HEK293 (cell line): ENCODE measurements at regions not wholly inside any gene's neighbourhood (a gene's known extent, or its start where the extent isn't known, plus 50 kb on each side); places are given as distances from the start of the nearest gene placed in this dataset.

Experiments used
- CTCF ChIA-PET: fragments of 350-600 bp; formaldehyde crosslinking; extraction: SDS; loops from one replicate; lab custom pipeline; 2021; ENCODE audit warnings: antibody characterized with exemption; lab: Yijun Ruan, JAX
- POLR2A ChIA-PET: fragments of 300-600 bp; formaldehyde crosslinking; extraction: SDS; loops from one replicate; lab custom pipeline; 2020; ENCODE audit warnings: antibody characterized with exemption, inconsistent platforms; lab: Yijun Ruan, JAX
- H3K27ac ChIP-seq: fragments of 200-500 bp; sonication (Bioruptor generic); 2 replicates; pipeline ENCODE4 v1.5.1; 2014; ENCODE audit warnings: low read depth, low read length, control low read depth, inconsistent platforms; ENCODE audit errors: extremely low read depth
- H3K36me3 ChIP-seq, 2 experiments: fragments of 200-500 bp in 1 of 2; sonication (Bioruptor generic) in 1 of 2; 1 replicate in 1 of 2; 2 replicates in 1 of 2; pipeline ENCODE4 v1.5.1; 2014 to 2017; ENCODE audit warnings: inconsistent platforms in 2 of 2, low read length in 2 of 2; ENCODE audit not compliant: control insufficient read depth in 2 of 2, insufficient read depth in 1 of 2
- H3K4me1 ChIP-seq: fragments of 200-500 bp; sonication (Bioruptor generic); 2 replicates; pipeline ENCODE4 v1.5.1; 2014; ENCODE audit warnings: mild to moderate bottlenecking, low read length, inconsistent platforms; ENCODE audit not compliant: control insufficient read depth, insufficient read depth
- H3K4me3 ChIP-seq: 2 replicates; pipeline ENCODE4 v1.5.1; 2011; ENCODE audit warnings: low read depth, mild to moderate bottlenecking, control low read depth, low read length, moderate library complexity
- H3K9me3 ChIP-seq: fragments of 200-500 bp; sonication (Bioruptor generic); 2 replicates; pipeline ENCODE4 v1.5.1; 2014; ENCODE audit warnings: low read depth, low read length, inconsistent platforms; ENCODE audit not compliant: control insufficient read depth, insufficient read depth
- HOXA7 ChIP-seq: sonication (generic); formaldehyde crosslinking; IDR thresholded peaks from 2 replicates; pipeline ENCODE4 v1.8.1; 2022; ENCODE audit warnings: missing genetic modification reagents, borderline replicate concordance
- TCF7L2 ChIP-seq: IDR thresholded peaks from 2 replicates; pipeline ENCODE4 v1.6.1; 2011; ENCODE audit warnings: low read depth, mild to moderate bottlenecking, inconsistent platforms, low read length, moderate library complexity, borderline replicate concordance
- ZNF19 ChIP-seq: fragments of 450-650 bp; formaldehyde crosslinking; IDR thresholded peaks from 2 replicates; pipeline ENCODE4; 2016; ENCODE audit warnings: missing biosample characterization, missing genetic modification characterization, low read depth
- ZNF211 ChIP-seq: fragments of 450-650 bp; formaldehyde crosslinking; IDR thresholded peaks from 2 replicates; pipeline ENCODE4 v1.5.1; 2016; ENCODE audit warnings: low read depth, missing biosample characterization, missing genetic modification characterization
- ZNF354C ChIP-seq: fragments of 450-650 bp; formaldehyde crosslinking; IDR thresholded peaks from 2 replicates; pipeline ENCODE4 v1.5.1; 2016; ENCODE audit warnings: missing biosample characterization, missing genetic modification characterization, low read depth, borderline replicate concordance
- ZNF510 ChIP-seq: fragments of 450-650 bp; formaldehyde crosslinking; IDR thresholded peaks from 2 replicates; pipeline ENCODE4 v1.5.1; 2018; ENCODE audit warnings: mild to moderate bottlenecking, missing genetic modification characterization, missing biosample characterization; ENCODE audit not compliant: insufficient replicate concordance
- ZNF629 ChIP-seq: fragments of 450-650 bp; formaldehyde crosslinking; IDR thresholded peaks from 2 replicates; pipeline ENCODE4 v1.5.1; 2017; ENCODE audit warnings: missing biosample characterization, missing genetic modification characterization
- TF ChIP-seq, protein P1 (sequence below): IDR thresholded peaks from 2 replicates; pipeline ENCODE4 v1.6.1; 2011; ENCODE audit warnings: mild to moderate bottlenecking, low read depth, low read length, borderline replicate concordance
- TF ChIP-seq, protein P2 (sequence below): fragments of 450-650 bp; formaldehyde crosslinking; IDR thresholded peaks from 2 replicates; pipeline ENCODE4 v1.5.1; 2016; ENCODE audit warnings: missing biosample characterization, missing genetic modification characterization
- TF ChIP-seq, protein P3 (sequence below): fragments of 450-650 bp; formaldehyde crosslinking; IDR thresholded peaks from 2 replicates; pipeline ENCODE4 v1.5.1; 2017; ENCODE audit warnings: missing biosample characterization, missing genetic modification characterization
- TF ChIP-seq, protein P4 (sequence below): fragments of 450-650 bp; formaldehyde crosslinking; IDR thresholded peaks from 2 replicates; pipeline ENCODE4 v1.5.1; 2016; ENCODE audit warnings: missing biosample characterization, missing genetic modification characterization
- TF ChIP-seq, protein P5 (sequence below): fragments of 450-650 bp; formaldehyde crosslinking; IDR thresholded peaks from 2 replicates; pipeline ENCODE4 v1.5.1; 2016; ENCODE audit warnings: missing biosample characterization, missing genetic modification characterization, borderline replicate concordance

DNA sequence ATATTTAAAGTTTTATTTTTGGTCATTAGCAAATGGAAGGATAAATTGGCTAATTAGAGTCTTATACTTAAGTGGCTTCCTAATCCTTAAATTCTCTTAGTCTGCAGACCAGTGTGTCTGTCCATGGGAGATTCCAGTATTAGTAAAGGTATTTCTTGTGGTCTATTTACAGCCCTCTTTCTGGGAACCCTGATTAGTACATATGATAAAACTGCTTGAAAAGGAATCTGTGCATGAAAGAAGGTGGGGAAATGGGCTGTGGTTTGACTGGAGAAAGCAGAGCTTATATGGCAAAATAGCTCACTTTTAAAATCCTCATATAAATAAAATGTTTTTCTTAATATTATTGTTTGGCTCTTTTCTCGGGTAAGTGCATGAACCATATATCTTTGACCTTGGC is 124.5 kb upstream of the RHOBTB1 start (continued):
- TF ChIP-seq, protein P1, sequence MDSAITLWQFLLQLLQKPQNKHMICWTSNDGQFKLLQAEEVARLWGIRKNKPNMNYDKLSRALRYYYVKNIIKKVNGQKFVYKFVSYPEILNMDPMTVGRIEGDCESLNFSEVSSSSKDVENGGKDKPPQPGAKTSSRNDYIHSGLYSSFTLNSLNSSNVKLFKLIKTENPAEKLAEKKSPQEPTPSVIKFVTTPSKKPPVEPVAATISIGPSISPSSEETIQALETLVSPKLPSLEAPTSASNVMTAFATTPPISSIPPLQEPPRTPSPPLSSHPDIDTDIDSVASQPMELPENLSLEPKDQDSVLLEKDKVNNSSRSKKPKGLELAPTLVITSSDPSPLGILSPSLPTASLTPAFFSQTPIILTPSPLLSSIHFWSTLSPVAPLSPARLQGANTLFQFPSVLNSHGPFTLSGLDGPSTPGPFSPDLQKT: no peak
- TF ChIP-seq, protein P2, sequence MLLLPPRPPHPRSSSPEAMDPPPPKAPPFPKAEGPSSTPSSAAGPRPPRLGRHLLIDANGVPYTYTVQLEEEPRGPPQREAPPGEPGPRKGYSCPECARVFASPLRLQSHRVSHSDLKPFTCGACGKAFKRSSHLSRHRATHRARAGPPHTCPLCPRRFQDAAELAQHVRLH (tag by site-specific recombination): no peak
- no peak for TF ChIP-seq HOXA7 (CRISPR knock-in tag)
- no peak for TF ChIP-seq ZNF19
- no peak for TF ChIP-seq ZNF510

DNA sequence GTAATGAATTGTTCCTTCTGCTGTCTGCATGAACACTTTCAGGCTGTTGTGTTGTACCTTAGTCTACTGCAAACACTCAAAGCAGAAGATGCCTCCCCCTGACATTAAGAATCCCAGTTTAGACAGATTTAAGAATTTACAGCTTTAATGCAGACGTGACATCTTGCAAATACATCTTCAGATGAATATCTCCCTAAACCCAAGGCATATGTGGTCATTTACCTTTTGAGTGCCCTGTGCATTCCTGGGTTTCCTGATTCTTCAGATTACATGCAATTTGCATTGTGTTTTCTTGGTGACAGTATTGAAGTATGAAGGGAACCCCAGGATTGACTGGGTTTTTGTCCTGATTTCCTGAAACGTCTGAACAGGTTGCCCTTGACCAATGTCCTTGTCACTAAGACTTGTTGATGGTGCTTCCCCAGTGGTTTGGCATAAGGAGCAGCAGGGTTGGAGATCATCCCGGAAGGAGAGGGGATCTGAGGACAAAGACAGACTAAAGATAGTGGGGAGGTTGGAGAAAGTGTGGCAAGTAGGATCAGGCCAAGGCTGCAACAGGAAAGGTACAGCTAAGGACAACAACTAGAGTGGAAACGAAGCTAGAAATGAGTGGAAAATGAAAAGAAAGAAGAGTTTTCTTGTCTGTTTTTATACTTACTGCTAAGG is 123.8 kb upstream of the RHOBTB1 start:
- Histone ChIP-seq H3K9me3 (no peaks in the 10 kb centered on the region), H3K27ac (no peak overlapping the region), H3K4me3 (no peak overlapping the region), H3K36me3 (no peaks in the 10 kb centered on the region), H3K4me1 (no peaks in the 10 kb centered on the region)
- TF ChIP-seq ZNF629 (tag by site-specific recombination) (no peak), ZNF354C (tag by site-specific recombination) (no peak)
- TF ChIP-seq, protein P3, sequence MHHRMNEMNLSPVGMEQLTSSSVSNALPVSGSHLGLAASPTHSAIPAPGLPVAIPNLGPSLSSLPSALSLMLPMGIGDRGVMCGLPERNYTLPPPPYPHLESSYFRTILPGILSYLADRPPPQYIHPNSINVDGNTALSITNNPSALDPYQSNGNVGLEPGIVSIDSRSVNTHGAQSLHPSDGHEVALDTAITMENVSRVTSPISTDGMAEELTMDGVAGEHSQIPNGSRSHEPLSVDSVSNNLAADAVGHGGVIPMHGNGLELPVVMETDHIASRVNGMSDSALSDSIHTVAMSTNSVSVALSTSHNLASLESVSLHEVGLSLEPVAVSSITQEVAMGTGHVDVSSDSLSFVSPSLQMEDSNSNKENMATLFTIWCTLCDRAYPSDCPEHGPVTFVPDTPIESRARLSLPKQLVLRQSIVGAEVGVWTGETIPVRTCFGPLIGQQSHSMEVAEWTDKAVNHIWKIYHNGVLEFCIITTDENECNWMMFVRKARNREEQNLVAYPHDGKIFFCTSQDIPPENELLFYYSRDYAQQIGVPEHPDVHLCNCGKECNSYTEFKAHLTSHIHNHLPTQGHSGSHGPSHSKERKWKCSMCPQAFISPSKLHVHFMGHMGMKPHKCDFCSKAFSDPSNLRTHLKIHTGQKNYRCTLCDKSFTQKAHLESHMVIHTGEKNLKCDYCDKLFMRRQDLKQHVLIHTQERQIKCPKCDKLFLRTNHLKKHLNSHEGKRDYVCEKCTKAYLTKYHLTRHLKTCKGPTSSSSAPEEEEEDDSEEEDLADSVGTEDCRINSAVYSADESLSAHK (tag by site-specific recombination): no peak
- TF ChIP-seq, protein P4, sequence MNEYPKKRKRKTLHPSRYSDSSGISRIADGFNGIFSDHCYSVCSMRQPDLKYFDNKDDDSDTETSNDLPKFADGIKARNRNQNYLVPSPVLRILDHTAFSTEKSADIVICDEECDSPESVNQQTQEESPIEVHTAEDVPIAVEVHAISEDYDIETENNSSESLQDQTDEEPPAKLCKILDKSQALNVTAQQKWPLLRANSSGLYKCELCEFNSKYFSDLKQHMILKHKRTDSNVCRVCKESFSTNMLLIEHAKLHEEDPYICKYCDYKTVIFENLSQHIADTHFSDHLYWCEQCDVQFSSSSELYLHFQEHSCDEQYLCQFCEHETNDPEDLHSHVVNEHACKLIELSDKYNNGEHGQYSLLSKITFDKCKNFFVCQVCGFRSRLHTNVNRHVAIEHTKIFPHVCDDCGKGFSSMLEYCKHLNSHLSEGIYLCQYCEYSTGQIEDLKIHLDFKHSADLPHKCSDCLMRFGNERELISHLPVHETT (tag by site-specific recombination): no peak
- ChIA-PET POLR2A (no interaction called here), CTCF (no interaction called here)

DNA sequence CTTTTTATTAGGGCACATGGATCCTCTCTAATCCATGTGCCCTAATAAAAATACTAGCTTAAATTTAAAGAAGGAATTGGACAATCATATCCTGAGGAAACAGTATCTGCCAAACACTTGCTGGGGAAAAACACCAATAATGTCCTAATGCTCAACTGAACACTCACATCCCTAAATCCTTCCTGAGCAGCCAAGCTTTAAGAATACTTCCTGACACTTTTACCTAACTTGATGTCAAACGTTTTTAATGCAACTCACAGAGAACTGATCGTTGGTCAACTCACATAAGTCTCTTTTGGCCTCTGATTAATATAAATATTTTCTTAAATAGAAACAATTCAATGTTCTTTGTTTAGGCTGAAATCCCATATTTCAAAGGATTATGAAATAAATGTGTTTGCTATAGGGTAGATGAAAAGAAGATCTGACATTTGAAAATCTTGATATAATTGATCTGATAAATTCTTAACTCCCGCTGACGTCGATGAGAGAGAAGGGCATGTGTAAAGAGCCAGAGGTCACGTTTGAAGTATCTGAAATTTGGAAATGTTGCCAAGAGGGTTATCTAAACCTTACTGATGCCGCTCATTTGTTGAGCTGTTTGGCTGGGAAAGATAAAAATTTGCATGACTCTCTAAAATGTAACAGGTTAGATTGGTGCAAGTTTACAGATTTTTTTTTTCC is 122.8 kb upstream of the RHOBTB1 start:
- Histone ChIP-seq H3K4me3 (no peak overlapping the region), H3K4me1 (no peaks in the 10 kb centered on the region), H3K9me3 (no peaks in the 10 kb centered on the region), H3K27ac (no peak overlapping the region), H3K36me3 (no peaks in the 10 kb centered on the region)
- ChIA-PET CTCF (interaction anchor here (1.6 kb wide), 1 partner anchor 74 kb away, joined by 4 read pairs; no protein-coding TSS in a partner anchor), POLR2A (no interaction called here)
- TF ChIP-seq ZNF211 (tag by site-specific recombination): no peak
- TF ChIP-seq TCF7L2: no peak

DNA sequence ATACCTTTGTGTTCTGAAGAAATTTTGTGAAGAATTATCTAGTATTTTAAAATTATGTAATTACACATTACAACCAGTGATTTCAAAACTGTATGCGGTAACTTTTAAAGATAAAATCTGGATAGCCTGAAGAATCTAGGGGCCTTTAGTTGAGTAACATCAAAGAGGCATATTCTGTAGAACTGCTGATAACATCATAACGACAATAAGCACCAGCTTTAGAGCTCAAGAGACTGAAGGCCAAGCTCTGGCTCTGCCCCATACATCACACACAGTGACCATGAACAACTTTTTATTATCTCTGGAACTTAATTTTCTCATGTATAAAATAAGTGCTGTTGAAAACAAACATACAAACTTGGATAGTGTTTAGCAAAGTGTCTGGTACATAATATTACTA is 121.1 kb upstream of the RHOBTB1 start:
- no peaks in the 10 kb centered on the region for H3K4me1 ChIP-seq
- peak; percentile 93 for TF ChIP-seq TCF7L2
- TF ChIP-seq, protein P5, sequence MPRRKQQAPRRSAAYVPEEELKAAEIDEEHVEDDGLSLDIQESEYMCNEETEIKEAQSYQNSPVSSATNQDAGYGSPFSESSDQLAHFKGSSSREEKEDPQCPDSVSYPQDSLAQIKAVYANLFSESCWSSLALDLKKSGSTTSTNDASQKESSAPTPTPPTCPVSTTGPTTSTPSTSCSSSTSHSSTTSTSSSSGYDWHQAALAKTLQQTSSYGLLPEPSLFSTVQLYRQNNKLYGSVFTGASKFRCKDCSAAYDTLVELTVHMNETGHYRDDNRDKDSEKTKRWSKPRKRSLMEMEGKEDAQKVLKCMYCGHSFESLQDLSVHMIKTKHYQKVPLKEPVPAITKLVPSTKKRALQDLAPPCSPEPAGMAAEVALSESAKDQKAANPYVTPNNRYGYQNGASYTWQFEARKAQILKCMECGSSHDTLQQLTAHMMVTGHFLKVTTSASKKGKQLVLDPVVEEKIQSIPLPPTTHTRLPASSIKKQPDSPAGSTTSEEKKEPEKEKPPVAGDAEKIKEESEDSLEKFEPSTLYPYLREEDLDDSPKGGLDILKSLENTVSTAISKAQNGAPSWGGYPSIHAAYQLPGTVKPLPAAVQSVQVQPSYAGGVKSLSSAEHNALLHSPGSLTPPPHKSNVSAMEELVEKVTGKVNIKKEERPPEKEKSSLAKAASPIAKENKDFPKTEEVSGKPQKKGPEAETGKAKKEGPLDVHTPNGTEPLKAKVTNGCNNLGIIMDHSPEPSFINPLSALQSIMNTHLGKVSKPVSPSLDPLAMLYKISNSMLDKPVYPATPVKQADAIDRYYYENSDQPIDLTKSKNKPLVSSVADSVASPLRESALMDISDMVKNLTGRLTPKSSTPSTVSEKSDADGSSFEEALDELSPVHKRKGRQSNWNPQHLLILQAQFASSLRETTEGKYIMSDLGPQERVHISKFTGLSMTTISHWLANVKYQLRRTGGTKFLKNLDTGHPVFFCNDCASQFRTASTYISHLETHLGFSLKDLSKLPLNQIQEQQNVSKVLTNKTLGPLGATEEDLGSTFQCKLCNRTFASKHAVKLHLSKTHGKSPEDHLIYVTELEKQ: no peak
- TF ChIP-seq, all 188 proteins: peak for 1
- Histone ChIP-seq H3K9me3 (no peaks in the 10 kb centered on the region), H3K4me3 (no peak overlapping the region), H3K27ac (no peak overlapping the region), H3K36me3 (no peaks in the 10 kb centered on the region)
- POLR2A ChIA-PET: no interaction called here
- CTCF ChIA-PET: no interaction called here
